ENCODE measurements at regions not wholly inside any gene's neighbourhood (a gene's known extent, or its start where the extent isn't known, plus 50 kb on each side); places are given as distances from the start of the nearest gene placed in this dataset.
"Not testable (repeated sequence)": the region's sequence is repeated elsewhere in the genome, so short reads cannot be mapped to it uniquely, and the experiment has no call there.

DNA sequence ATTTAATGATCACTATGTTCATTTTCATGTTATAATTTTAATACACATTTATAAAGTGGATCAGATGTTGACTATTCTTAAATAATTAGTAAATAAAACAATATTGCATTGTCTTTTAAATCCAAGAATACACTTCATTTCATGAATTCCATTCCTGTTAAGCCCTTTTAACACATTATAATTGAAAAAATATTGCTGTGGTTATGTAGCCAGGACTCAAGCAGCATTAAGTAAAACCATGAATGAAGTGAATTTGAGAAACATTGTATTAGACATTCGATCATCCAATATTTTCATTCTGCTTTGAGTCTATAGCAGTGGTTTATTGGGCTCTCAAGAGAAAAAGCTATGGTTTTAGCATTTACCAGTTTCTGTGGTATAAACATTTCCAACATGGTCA, 94.2 kb upstream of the RAPGEF2 start:
- no peak for DNase-seq

GRCh38 chr4:159009521-159009920, 93.4 kb upstream of the RAPGEF2 start:
- DNase-seq: no peak

GRCh38 chr4:159010100-159010499, 92.8 kb upstream of the RAPGEF2 start:
- DNase-seq: no peak

DNA sequence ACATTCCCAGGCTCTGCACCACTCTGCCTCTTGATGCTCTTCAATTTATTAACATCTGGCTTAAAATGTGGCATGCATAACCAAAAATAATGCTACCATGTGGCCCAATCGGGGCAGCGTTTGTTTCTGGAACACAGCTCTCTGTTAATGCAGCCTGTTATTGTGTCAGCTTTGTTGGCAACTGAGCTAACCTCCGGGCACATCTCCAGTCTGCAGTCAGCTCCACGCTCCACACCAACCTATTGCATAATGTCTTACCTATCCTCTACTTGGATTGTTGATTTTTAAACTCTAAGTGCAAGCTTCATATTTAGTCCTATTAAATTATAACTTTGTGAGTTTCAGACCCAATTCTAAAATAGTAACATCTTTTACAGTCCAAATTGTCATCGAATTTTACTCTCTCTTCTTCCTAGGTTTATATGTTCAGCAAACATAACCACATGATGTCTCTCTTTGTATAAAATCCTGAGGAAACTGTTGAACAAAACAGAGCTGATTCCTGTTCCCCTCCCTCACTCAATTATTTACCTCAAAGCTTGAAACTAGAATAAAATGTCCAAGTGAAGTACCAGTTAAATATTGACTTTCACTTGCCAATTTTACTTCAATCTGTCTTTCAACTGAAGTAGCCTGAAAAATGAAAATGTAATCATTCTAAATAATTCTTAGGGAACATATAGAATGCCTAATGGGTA, 92.2 kb upstream of the RAPGEF2 start:
- no peak for DNase-seq

DNA sequence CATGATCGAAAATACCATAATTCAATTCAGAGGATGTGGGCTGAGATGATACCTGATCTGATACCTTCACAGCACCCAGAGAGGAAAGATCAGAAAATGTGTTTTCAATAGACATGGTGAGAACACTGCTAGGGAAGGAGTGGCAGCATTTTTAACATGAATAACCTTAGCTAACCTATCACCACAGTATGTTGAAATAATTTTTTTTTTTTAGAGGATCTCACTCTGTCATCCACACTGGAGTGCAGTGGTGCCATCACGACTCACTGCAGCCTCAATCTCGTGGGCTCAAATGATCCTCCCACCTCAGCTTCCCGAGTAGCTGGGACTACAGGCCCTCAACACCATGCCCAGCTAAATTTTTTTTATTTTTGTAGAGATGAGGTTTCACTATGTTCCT, 90.5 kb upstream of the RAPGEF2 start:
- DNase-seq: no peak

DNA sequence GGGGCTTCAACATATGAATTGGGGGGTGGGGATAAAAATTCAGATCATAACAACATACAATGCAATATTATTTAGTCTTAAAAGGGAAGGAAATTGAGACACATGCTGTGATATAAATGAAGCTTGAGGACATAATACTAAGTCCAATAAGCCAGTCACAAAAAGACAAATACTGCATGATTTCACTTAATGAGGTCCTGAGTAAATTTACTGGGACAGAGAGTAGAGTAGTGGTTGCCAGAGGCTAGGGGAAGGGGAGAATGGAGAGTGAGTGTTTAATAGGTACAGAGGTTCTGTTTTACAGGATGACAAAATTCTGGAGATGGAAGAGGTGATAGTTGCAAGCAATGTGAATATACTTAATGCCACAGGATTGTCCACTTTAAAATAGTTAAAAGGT, 89.2 kb upstream of the RAPGEF2 start:
- DNase-seq: no peak

- no peak for DNase-seq
Observed at GRCh38 chr4:159014859-159015258, 88.0 kb upstream of the RAPGEF2 start.

- DNase-seq: no peak
Observed at GRCh38 chr4:159015841-159016240, 87.0 kb upstream of the RAPGEF2 start.

- no peak for DNase-seq
Observed at GRCh38 chr4:159016593-159017024, 86.3 kb upstream of the RAPGEF2 start.

DNA sequence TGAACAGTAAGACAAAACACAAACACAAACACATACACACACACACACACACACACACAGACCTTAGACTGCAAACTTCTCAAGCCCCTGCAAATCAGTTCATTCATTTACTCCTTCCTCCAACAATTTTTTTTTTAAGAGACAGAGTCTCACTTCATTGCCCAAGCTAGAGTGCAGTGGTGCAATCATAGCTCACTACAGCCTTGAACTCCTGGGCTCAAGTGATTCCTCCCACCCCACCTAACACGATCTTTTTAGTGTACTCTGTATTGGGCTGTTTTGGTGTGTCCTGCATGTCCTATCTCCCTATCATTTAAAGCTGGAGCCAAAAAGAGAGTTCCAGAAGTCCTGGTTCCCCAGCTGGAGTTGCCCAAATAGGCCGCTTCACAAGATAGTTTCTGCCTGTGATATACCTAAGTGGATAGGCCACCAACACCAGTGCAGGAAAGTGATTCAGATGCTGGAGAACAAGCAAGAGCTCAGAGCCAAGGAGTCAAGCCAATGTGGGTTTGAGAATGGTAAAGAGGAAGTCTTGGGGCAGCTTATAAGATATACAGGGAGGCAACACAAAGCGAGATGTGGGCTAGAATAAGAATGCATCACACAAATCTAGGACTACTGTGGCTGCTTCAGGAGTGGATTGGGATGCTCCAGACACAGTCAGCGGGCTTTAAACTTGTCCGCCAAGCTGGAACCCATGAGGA, 85.4 kb upstream of the RAPGEF2 start:
- DNase-seq: no peak

GRCh38 chr4:159018062-159018629, 84.7 kb upstream of the RAPGEF2 start:
- no peak for DNase-seq

GRCh38 chr4:159019356-159019755, 83.5 kb upstream of the RAPGEF2 start:
- no peak for DNase-seq

DNA sequence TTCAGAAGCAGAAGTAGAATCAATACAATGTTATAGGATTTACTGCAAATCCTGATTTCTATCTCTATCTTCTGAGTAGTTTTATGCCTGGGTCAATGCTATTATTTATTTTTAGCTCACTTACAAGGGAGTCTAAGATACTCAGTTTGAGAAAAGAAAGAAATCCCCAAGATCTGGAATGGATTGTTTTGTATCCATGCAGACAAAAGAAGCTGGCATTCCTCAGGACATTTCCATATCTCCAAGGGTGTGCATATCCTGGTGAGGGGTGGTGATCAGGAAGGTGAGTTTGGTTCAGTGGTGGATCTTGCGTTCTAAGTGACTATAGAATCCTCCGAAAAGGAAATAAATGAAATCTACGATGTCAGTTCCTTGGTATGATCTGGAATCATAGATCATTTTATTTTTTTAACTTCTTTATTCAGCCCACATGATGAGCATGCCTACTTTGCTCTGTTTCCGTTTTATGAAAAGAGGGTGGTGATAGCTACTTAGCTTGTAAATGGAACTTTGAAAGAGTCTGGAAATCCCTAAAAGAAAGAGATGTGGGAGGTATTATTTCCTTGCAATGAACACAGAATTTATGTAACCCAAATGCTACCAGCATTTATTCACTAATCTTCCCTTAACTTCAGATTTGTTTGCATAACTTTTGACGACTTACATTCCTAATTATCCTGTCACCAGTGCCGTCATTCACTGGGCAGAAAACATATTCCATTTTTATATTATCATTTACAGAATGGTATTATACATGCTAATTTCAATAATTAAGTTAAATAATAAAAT, 81.1 kb upstream of the RAPGEF2 start:
- no peak for DNase-seq

- no peak for DNase-seq
Observed at GRCh38 chr4:159023741-159024140, 79.1 kb upstream of the RAPGEF2 start.

DNA sequence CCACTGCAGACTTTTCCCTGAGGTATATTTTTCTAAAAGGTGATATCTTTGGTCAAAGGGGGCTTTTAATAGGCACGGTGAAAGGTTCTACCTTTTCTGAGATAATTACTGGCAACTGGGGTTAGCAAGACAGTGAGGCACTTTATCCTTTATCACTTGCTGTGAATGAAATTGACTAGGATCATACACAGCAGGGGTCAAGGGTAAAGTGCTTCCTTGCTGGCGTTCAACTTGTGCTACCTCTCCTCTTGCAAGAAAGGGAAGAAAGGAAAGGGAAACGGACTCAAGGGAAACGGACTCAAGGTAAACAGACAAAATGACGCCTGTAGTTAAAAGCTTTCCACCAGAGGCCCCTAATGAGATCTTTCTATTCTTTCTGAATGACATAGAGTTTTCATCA, 78.6 kb upstream of the RAPGEF2 start:
- no peak for DNase-seq

DNA sequence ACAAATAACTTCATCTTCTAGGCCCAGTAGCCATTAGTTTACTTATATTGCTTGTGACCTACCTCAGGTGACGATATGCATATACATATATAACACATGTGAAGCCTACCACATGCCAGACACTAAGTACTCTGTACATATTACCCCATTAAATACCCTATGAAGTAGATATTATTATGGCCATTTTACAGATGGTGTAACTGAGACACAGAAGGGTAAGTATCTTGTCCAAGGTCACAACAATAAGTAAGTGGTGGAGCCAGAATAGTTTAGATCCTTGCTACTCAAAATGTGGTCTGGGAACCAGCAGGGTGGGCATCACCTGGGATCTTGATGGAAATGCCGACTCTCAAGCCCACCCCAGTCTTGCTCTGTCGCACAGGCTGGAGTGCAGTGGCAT, 78.1 kb upstream of the RAPGEF2 start:
- no peak for DNase-seq

GRCh38 chr4:159026329-159026728, 76.5 kb upstream of the RAPGEF2 start:
- DNase-seq: no peak

- DNase-seq: no peak
Observed at GRCh38 chr4:159027535-159027934, 75.3 kb upstream of the RAPGEF2 start.

DNA sequence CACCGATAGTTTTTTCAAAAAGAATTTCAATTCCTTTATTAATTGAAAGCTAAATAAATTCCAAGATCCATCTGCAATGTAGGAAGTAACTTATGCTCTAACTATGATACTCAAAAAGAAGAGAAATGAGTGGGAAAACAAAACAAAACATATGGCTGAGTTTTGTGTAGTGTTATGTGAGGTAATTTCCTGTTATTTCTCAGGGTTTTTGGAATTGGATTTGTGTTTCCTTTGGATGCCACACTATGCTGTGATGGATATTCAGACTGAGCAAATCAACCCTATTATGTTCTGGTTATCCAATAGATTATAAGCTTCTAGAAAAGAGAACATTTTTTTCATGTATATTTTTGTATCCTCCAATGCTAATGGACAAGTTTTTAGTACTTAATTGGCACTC, 73.4 kb upstream of the RAPGEF2 start:
- no peak for DNase-seq

GRCh38 chr4:159030297-159030696, 72.6 kb upstream of the RAPGEF2 start:
- not testable (repeated sequence) for DNase-seq

GRCh38 chr4:159035570-159035969, 67.3 kb upstream of the RAPGEF2 start:
- DNase-seq: no peak

- peak; percentile 1 for DNase-seq
Observed at GRCh38 chr4:159038536-159038935, 64.3 kb upstream of the RAPGEF2 start.

Data from T1000 (cell line).